ENCODE measurements at regions not wholly inside any gene's neighbourhood (a gene's known extent, or its start where the extent isn't known, plus 50 kb on each side); places are given as distances from the start of the nearest gene placed in this dataset.

DNA sequence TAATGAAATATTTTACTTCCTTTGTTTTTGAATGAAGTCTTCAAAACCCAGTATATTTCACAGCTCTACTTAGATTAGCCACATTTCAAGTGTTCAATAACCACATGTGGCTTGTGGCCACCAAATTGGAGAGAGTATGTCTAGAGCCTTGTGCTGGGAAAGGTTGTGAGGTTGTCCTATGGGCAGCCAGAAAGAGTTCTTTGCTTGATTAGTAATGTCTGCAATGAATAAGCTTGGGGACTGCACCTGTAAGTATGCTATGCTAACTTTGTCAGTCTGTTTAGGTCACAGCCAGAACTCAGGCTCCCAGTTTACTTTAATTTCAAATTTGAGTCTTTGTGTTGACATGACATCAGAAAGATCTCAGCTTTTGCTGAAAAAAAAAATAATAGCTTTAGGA is 294.9 kb upstream of the SOX14 start:
- no peak overlapping the region for H4K5ac ChIP-seq (ENCODE audit: low read depth, low read length)
- no peak overlapping the region for H2BK20ac ChIP-seq (ENCODE audit: low read depth, low read length)
- H3K9me3 ChIP-seq (ENCODE audit: control insufficient read depth, insufficient read depth, low read length), result peaks cover 18% of the 10 kb centered on the region
- H2AFZ ChIP-seq (replicated peaks; ENCODE audit: low read length, poor library complexity), result no peak overlapping the region
- no peak overlapping the region for H3K56ac ChIP-seq (ENCODE audit: extremely low read depth, insufficient read depth, low read length)
- no peak overlapping the region for H2AK9ac ChIP-seq (replicated peaks; ENCODE audit: low read depth, low read length, poor library complexity)
- H3K9ac ChIP-seq (ENCODE audit: low read depth, low read length), result no peak overlapping the region
- TF ChIP-seq CTCF (conservative IDR thresholded peaks at IDR 0.05; ENCODE audit: low read depth, low read length) (no peak), MAZ (IDR thresholded peaks at IDR 0.05; ENCODE audit: borderline replicate concordance, low read depth, low read length) (no peak), RFX5 (IDR thresholded peaks at IDR 0.05; ENCODE audit: low read depth, low read length) (no peak), SMC3 (IDR thresholded peaks at IDR 0.05; ENCODE audit: low read depth, low read length) (no peak)
- ATAC-seq (ENCODE audit: low read depth), result no peak
- no TSS peak for BruUV-seq (replicated peaks)
- no peak for DNase-seq
- H3K18ac ChIP-seq (ENCODE audit: low read depth, low read length), result no peak overlapping the region
- no peak overlapping the region for H4K8ac ChIP-seq (ENCODE audit: low read depth in 2 of 2, low read length in 2 of 2)
- H3K23ac ChIP-seq (ENCODE audit: low read depth, low read length), result no peak overlapping the region
- H4K91ac ChIP-seq (ENCODE audit: insufficient read depth, low read depth, low read length), result no peak overlapping the region
- H3K4me2 ChIP-seq (ENCODE audit: low read depth, low read length), result no peak overlapping the region
- in situ Hi-C loops (cut with MboI; ENCODE audit: low sequenced_read_pairs) (no loop called here), intact Hi-C loops (cut with micrococcal nuclease) (no loop called here), dilution Hi-C loops (cut with HindIII; ENCODE audit: low sequenced_read_pairs, unreplicated experiment) (no loop called here)
- no peaks in the 10 kb centered on the region for H4K20me1 ChIP-seq (ENCODE audit: insufficient read depth, low read length)
- no peaks in the 10 kb centered on the region for H3K79me1 ChIP-seq (ENCODE audit: low read depth in 1 of 2, low read length in 2 of 2)
- no peak overlapping the region for H3K4ac ChIP-seq (ENCODE audit: low read depth, low read length)
- H3K14ac ChIP-seq (replicated peaks; ENCODE audit: low read depth, low read length), result no peak overlapping the region
- no peak overlapping the region for H3K27ac ChIP-seq (ENCODE audit: insufficient read depth, low read length)
- no peaks in the 10 kb centered on the region for H3K27me3 ChIP-seq (ENCODE audit: control insufficient read depth, insufficient read depth, low read length)
- no peaks in the 10 kb centered on the region for H3K4me1 ChIP-seq (ENCODE audit: control insufficient read depth, insufficient read depth, low read length)
- H2BK120ac ChIP-seq (ENCODE audit: low read depth, low read length), result no peak overlapping the region
- POLR2A ChIA-PET (ENCODE audit: unreplicated experiment), result no interaction called here
- no peak overlapping the region for H3K4me3 ChIP-seq (ENCODE audit: insufficient read depth, low read depth, low read length)
- CTCF ChIA-PET, result no interaction called here
- H2BK15ac ChIP-seq (ENCODE audit: low read depth, low read length), result no peak overlapping the region
- no peaks in the 10 kb centered on the region for H3K36me3 ChIP-seq (ENCODE audit: control insufficient read depth, insufficient read depth, low read length)
- H3K9me1 ChIP-seq (ENCODE audit: insufficient read depth, low read length), result no peaks in the 10 kb centered on the region
- no peak overlapping the region for H2AK5ac ChIP-seq (ENCODE audit: low read depth, low read length)
- no peak overlapping the region for H2BK5ac ChIP-seq (ENCODE audit: low read depth, low read length, poor library complexity, severe bottlenecking)
